ENCODE measurements at regions not wholly inside any gene's neighbourhood (a gene's known extent, or its start where the extent isn't known, plus 50 kb on each side); places are given as distances from the start of the nearest gene placed in this dataset.

DNA sequence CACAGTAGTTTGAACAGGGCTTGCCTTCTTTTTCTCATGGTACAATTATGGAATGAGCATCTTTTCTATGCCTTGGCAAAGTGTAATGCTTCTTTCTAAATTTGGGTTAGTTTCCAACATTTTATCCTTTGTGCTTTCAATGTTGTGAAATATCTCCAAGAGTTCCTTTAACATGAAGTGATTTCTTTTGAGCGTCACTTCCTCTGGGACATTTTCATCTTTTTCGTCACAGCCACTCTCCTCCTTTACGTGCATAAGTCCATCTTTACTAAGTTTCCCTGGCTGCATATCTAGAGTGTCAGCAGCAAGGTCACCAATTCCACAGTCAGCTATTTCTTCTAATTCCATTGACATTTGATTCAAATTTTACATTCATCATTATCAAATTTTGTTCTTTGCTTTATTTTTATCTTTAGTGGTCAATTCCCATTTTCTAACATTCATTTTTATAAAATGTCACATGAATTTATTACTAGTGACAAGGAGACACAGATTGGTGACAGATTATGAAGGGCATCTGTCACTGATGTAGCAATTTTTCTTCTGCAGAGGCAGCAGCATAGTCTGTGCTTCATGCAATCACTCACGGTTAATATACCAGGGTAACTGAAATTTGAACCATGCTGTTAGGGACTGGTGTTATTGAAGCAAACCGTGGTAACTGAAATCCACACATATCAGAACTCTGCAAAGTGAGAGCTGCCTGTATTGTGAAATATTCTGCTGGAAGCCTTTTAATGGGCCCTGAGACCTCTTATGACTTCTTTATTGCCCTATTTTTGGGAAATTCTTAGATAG is 126.5 kb upstream of the THBS1 start:
- no peak for DNase-seq (ENCODE audit: low spot score in 2 of 2)
- TF ChIP-seq, protein P1, sequence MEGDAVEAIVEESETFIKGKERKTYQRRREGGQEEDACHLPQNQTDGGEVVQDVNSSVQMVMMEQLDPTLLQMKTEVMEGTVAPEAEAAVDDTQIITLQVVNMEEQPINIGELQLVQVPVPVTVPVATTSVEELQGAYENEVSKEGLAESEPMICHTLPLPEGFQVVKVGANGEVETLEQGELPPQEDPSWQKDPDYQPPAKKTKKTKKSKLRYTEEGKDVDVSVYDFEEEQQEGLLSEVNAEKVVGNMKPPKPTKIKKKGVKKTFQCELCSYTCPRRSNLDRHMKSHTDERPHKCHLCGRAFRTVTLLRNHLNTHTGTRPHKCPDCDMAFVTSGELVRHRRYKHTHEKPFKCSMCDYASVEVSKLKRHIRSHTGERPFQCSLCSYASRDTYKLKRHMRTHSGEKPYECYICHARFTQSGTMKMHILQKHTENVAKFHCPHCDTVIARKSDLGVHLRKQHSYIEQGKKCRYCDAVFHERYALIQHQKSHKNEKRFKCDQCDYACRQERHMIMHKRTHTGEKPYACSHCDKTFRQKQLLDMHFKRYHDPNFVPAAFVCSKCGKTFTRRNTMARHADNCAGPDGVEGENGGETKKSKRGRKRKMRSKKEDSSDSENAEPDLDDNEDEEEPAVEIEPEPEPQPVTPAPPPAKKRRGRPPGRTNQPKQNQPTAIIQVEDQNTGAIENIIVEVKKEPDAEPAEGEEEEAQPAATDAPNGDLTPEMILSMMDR (IDR thresholded peaks at IDR 0.05), result no peak
- TF ChIP-seq POLR2A (IDR thresholded peaks at IDR 0.05), result no peak
- WGBS, 2 donors, result 50 to 59% methylated on average over 5 of the region's 5 CpGs
- intact Hi-C loops (cut with DNase I; ENCODE audit: low total_unique reads), result no loop called here
- H3K4me3 ChIP-seq (ENCODE audit: low read depth, poor library complexity, severe bottlenecking), result no peak overlapping the region

DNA sequence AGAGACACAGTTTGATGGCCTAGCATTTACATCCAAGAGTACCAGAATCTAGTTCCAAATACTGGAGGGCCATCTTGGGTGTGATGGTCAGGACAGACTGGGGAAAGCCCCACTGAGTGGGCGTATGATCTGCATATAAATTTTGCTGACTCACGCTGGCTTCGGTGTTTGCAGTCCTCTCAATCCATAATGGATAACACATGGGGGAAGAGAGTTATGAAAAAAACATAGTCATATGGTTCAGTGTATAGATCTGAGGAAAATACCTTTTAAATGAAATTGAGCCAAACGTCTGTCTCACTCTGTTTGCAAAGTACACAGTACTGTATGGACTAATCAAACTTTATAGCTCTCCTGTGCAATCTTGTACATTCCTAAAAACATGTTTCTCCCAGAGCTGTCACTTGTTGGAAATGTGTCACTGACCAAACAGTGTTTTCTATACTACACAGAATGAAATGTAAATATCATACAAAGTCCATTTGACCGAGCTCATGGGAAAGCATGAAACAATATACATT is 125.3 kb upstream of the THBS1 start:
- TF ChIP-seq, protein P1 (IDR thresholded peaks at IDR 0.05), result no peak
- TF ChIP-seq POLR2A (IDR thresholded peaks at IDR 0.05), result no peak
- intact Hi-C loops (cut with DNase I; ENCODE audit: low total_unique reads), result no loop called here
- WGBS, 2 donors, result 46 to 54% methylated on average over 5 of the region's 5 CpGs

DNA sequence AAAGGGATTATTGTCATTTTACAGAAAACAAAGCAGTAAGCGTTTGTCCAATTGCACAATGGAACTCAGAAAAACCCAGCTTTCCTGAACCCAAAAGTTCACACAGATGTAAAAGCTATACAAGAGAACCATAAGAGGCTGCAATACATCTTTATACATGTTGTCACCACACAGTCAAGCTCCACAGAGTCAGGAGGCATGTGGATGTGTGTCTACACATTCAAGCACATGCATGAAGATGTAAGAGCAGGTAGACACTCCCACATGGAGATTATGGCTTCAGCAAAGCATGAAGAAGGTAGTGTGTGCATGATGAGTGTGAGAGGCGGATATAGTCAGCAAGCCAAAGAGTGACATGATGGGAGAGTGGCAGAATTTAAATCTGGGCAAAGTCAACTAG is 124.7 kb upstream of the THBS1 start:
- no peak for DNase-seq (ENCODE audit: low spot score in 2 of 2)
- intact Hi-C loops (cut with DNase I; ENCODE audit: low total_unique reads), result no loop called here

More for the DNA sequence above, 125.3 kb upstream of the THBS1 start:
- H3K4me3 ChIP-seq (ENCODE audit: low read depth, poor library complexity, severe bottlenecking), result no peak overlapping the region
- no peak for DNase-seq (ENCODE audit: low spot score in 2 of 2)

DNA sequence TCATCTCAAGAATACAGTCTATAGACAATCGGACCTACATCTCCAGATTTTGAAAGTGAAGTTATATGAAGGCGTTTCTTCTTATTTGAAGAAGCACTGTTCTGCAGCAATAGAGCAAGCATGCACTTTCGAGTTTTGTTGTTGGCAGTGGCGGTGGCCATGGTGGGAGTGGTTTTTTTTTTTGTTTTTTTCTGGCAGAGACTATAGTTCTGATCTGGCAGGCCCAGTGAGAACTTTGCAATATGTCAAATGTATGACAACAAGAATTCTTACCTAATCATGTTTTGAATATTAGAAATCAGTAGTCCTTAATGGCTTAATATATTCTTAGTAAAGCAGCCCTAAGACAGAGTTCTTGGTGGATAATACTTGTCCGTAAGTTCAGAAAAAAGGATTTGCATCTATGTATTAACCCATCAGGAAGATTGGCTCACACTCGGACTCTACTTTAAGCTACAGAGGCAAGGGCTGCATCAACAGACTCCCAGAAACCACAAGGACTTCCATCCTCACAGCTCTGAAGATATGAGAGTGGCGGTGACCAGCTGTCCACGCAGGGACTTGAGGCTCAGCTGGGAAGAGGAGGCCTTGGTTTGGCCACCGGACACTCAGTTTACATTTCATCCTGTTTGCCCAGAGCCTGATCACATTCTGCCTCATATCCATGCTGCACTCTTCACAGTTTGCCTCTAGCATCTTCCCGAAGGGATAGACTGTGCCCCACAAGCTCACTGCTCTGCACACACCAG is 124.1 kb upstream of the THBS1 start:
- 66 to 71% methylated on average over 10 of the region's 10 CpGs for WGBS, 2 donors
- no peak overlapping the region for H3K4me3 ChIP-seq (ENCODE audit: low read depth, poor library complexity, severe bottlenecking)
- intact Hi-C loops (cut with DNase I; ENCODE audit: low total_unique reads), result no loop called here
- no peak for DNase-seq (ENCODE audit: low spot score in 2 of 2)
- TF ChIP-seq POLR2A (IDR thresholded peaks at IDR 0.05), result no peak
- TF ChIP-seq, protein P1 (IDR thresholded peaks at IDR 0.05), result no peak

More for the DNA sequence above, 124.7 kb upstream of the THBS1 start:
- WGBS, 2 donors, result 76 to 81% methylated on average over 2 of the region's 2 CpGs
- TF ChIP-seq, protein P1 (IDR thresholded peaks at IDR 0.05), result no peak
- no peak for TF ChIP-seq POLR2A (IDR thresholded peaks at IDR 0.05)
- no peak overlapping the region for H3K4me3 ChIP-seq (ENCODE audit: low read depth, poor library complexity, severe bottlenecking)

DNA sequence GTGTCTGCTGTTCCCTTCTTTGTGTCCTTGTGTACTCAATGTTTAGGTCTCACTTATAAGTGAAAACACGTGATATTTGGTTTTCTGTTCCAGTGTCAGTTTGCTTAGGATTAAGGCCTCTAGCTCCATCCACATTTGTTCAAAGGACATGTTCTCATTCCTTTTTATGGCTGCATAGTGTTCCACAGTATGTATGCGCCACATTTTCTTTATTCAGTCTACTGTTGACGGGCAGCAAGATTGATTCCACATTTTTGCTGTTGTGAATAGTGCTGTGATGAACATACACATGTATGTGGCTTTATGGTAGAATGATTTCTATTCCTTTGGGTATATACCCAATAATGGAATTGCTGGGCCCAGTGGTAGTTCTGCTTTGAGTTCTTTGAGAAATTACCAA is 122.7 kb upstream of the THBS1 start:
- no peak for DNase-seq (ENCODE audit: low spot score in 2 of 2)
- intact Hi-C loops (cut with DNase I; ENCODE audit: low total_unique reads), result no loop called here
- WGBS, 2 donors, result 97% methylated on average over 3 of the region's 3 CpGs
- no peak overlapping the region for H3K4me3 ChIP-seq (ENCODE audit: low read depth, poor library complexity, severe bottlenecking)
- no peak for TF ChIP-seq POLR2A (IDR thresholded peaks at IDR 0.05)
- TF ChIP-seq, protein P1 (IDR thresholded peaks at IDR 0.05), result no peak

All from lower leg skin (tissue), 4 donors.